Glutamatergic neuron (in vitro differentiated cells): ENCODE measurements at regions not wholly inside any gene's neighbourhood (a gene's known extent, or its start where the extent isn't known, plus 50 kb on each side); places are given as distances from the start of the nearest gene placed in this dataset.

ENCODE experiments used
- DNase-seq: peaks from one replicate; pipeline ENCODE4 v3.0.0; 2022
- H3K27ac Mint-ChIP-seq: one replicate; pipeline ENCODE4 v1.8.0; 2020; ENCODE audit warnings: mild to moderate bottlenecking, mixed read lengths, inconsistent platforms; ENCODE audit not compliant: unreplicated experiment
- H3K27me3 Mint-ChIP-seq: one replicate; pipeline ENCODE4 v1.8.0; 2020; ENCODE audit warnings: mild to moderate bottlenecking, moderate library complexity, mixed read lengths, inconsistent platforms; ENCODE audit not compliant: unreplicated experiment
- H3K36me3 Mint-ChIP-seq: one replicate; pipeline ENCODE4 v1.8.0; 2020; ENCODE audit warnings: mild to moderate bottlenecking, mixed read lengths, inconsistent platforms; ENCODE audit not compliant: unreplicated experiment
- H3K4me1 Mint-ChIP-seq: one replicate; pipeline ENCODE4 v1.8.0; 2020; ENCODE audit warnings: mild to moderate bottlenecking, low read depth, mixed read lengths, inconsistent platforms; ENCODE audit not compliant: unreplicated experiment
- H3K4me3 Mint-ChIP-seq: one replicate; pipeline ENCODE4 v1.8.0; 2020; ENCODE audit warnings: mild to moderate bottlenecking, mixed read lengths, inconsistent platforms; ENCODE audit not compliant: unreplicated experiment
- H3K9me3 Mint-ChIP-seq: one replicate; pipeline ENCODE4 v1.8.0; 2020; ENCODE audit warnings: mild to moderate bottlenecking, moderate library complexity, mixed read lengths, inconsistent platforms; ENCODE audit not compliant: unreplicated experiment
- CTCF ChIP-seq: fragments of 200-600 bp; sonication (generic); IDR thresholded peaks from one replicate; pipeline ENCODE4 v1.5.0; 2021; ENCODE audit not compliant: partially characterized antibody, unreplicated experiment

GRCh38 chr12:90888316-90888715, 66.7 kb downstream of the CCER1 start:
- no peak for TF ChIP-seq CTCF
- peaks cover 2% of the 10 kb centered on the region for H3K27me3 Mint-ChIP-seq
- H3K4me3 Mint-ChIP-seq: no peak overlapping the region
- H3K36me3 Mint-ChIP-seq: no peaks in the 10 kb centered on the region
- no peak overlapping the region for H3K27ac Mint-ChIP-seq
- DNase-seq: no peak
- no peaks in the 10 kb centered on the region for H3K9me3 Mint-ChIP-seq
- H3K4me1 Mint-ChIP-seq: no peaks in the 10 kb centered on the region

GRCh38 chr12:90883456-90883855, 71.5 kb downstream of the CCER1 start:
- no peak for DNase-seq
- no peak overlapping the region for H3K27ac Mint-ChIP-seq
- TF ChIP-seq CTCF: no peak
- H3K4me3 Mint-ChIP-seq: no peak overlapping the region
- peaks cover 2% of the 10 kb centered on the region for H3K27me3 Mint-ChIP-seq
- H3K4me1 Mint-ChIP-seq: no peaks in the 10 kb centered on the region
- H3K36me3 Mint-ChIP-seq: no peaks in the 10 kb centered on the region
- no peaks in the 10 kb centered on the region for H3K9me3 Mint-ChIP-seq

- no peaks in the 10 kb centered on the region for H3K36me3 Mint-ChIP-seq
- H3K27ac Mint-ChIP-seq: no peak overlapping the region
- TF ChIP-seq CTCF: no peak
- H3K9me3 Mint-ChIP-seq: no peaks in the 10 kb centered on the region
- H3K4me1 Mint-ChIP-seq: no peaks in the 10 kb centered on the region
- no peaks in the 10 kb centered on the region for H3K27me3 Mint-ChIP-seq
- DNase-seq: no peak
- no peak overlapping the region for H3K4me3 Mint-ChIP-seq
Observed at GRCh38 chr12:90871726-90872096, 83.3 kb downstream of the CCER1 start.

GRCh38 chr12:90870971-90871725, 83.8 kb downstream of the CCER1 start:
- H3K27ac Mint-ChIP-seq: no peak overlapping the region
- no peaks in the 10 kb centered on the region for H3K27me3 Mint-ChIP-seq
- no peaks in the 10 kb centered on the region for H3K36me3 Mint-ChIP-seq
- no peak overlapping the region for H3K4me3 Mint-ChIP-seq
- DNase-seq: no peak
- no peaks in the 10 kb centered on the region for H3K9me3 Mint-ChIP-seq
- H3K4me1 Mint-ChIP-seq: peaks cover 1% of the 10 kb centered on the region
- no peak for TF ChIP-seq CTCF

- no peaks in the 10 kb centered on the region for H3K9me3 Mint-ChIP-seq
- peaks cover 1% of the 10 kb centered on the region for H3K4me1 Mint-ChIP-seq
- TF ChIP-seq CTCF: no peak
- no peaks in the 10 kb centered on the region for H3K27me3 Mint-ChIP-seq
- H3K36me3 Mint-ChIP-seq: no peaks in the 10 kb centered on the region
- DNase-seq: no peak
- no peak overlapping the region for H3K4me3 Mint-ChIP-seq
- no peak overlapping the region for H3K27ac Mint-ChIP-seq
Observed at GRCh38 chr12:90868626-90869025, 86.3 kb downstream of the CCER1 start.
